ENCODE measurements at regions not wholly inside any gene's neighbourhood (a gene's known extent, or its start where the extent isn't known, plus 50 kb on each side); places are given as distances from the start of the nearest gene placed in this dataset.
"Not testable (repeated sequence)": the region's sequence is repeated elsewhere in the genome, so short reads cannot be mapped to it uniquely, and the experiment has no call there.

GRCh38 chr1:102821707-102822106 lies 286.6 kb downstream of the COL11A1 start:
- no peak for DNase-seq

- no peak for DNase-seq
These were observed 307.9 kb downstream of the COL11A1 start for GRCh38 chr1:102800406-102800805.

- DNase-seq: no peak
These were observed 308.8 kb downstream of the COL11A1 start for GRCh38 chr1:102799496-102799895.

- DNase-seq: no peak
These were observed 309.6 kb downstream of the COL11A1 start for GRCh38 chr1:102798718-102799117.

GRCh38 chr1:102796429-102796828 lies 311.9 kb downstream of the COL11A1 start:
- no peak for DNase-seq

GRCh38 chr1:102790997-102791396 lies 317.3 kb downstream of the COL11A1 start:
- no peak for DNase-seq

GRCh38 chr1:102789951-102790350 lies 318.4 kb downstream of the COL11A1 start:
- not testable (repeated sequence) for DNase-seq

GRCh38 chr1:102783487-102783886 lies 324.8 kb downstream of the COL11A1 start:
- DNase-seq: no peak

GRCh38 chr1:102782144-102782543 lies 326.2 kb downstream of the COL11A1 start:
- no peak for DNase-seq

- peak; percentile 58 for DNase-seq
These were observed 332.3 kb downstream of the COL11A1 start for GRCh38 chr1:102776071-102776470.

GRCh38 chr1:102772831-102773230 lies 335.5 kb downstream of the COL11A1 start:
- DNase-seq: no peak

- DNase-seq: no peak
These were observed 349.9 kb downstream of the COL11A1 start for GRCh38 chr1:102758418-102758817.

GRCh38 chr1:102757363-102757762 lies 351.0 kb downstream of the COL11A1 start:
- DNase-seq: no peak

- no peak for DNase-seq
These were observed 357.2 kb downstream of the COL11A1 start for GRCh38 chr1:102751111-102751510.

GRCh38 chr1:102742426-102742825 lies 365.9 kb downstream of the COL11A1 start:
- DNase-seq: no peak

- no peak for DNase-seq
These were observed 374.7 kb downstream of the COL11A1 start for GRCh38 chr1:102733491-102734236.

GRCh38 chr1:102732927-102733326 lies 375.4 kb downstream of the COL11A1 start:
- no peak for DNase-seq

GRCh38 chr1:102726417-102726816 lies 381.9 kb downstream of the COL11A1 start:
- no peak for DNase-seq

- no peak for DNase-seq
These were observed 383.6 kb downstream of the COL11A1 start for GRCh38 chr1:102724741-102725140.

- DNase-seq: no peak
These were observed 393.2 kb downstream of the COL11A1 start for GRCh38 chr1:102715150-102715549.

- no peak for DNase-seq
These were observed 408.8 kb downstream of the COL11A1 start for GRCh38 chr1:102699524-102699923.

- no peak for DNase-seq
These were observed 415.0 kb downstream of the COL11A1 start for GRCh38 chr1:102693345-102693744.

GRCh38 chr1:102691592-102692090 lies 416.7 kb downstream of the COL11A1 start:
- no peak for DNase-seq

- DNase-seq: no peak
These were observed 420.9 kb downstream of the COL11A1 start for GRCh38 chr1:102687383-102687782.

GRCh38 chr1:102661481-102661880 lies 446.8 kb downstream of the COL11A1 start:
- no peak for DNase-seq
